K562 (cell line): ENCODE measurements at regions not wholly inside any gene's neighbourhood (a gene's known extent, or its start where the extent isn't known, plus 50 kb on each side); places are given as distances from the start of the nearest gene placed in this dataset.
A peak's percentile ranks its signal among the peaks of the same experiment; 100 is the strongest.

ENCODE experiments used
- ATAC-seq: fragments of 200-7000 bp; cut with Tn5 transposase; 3 replicates; pipeline ENCODE4 v1.9.1; 2020; ENCODE audit warnings: moderate library complexity
- BruUV-seq: library from RNA; stranded (reverse); fragments of 400-500 nt; replicated peaks from 2 replicates; lab custom pipeline; 2021; lab: Mats Ljungman, UMichigan
- CTCF ChIA-PET: fragments of 300-600 bp; formaldehyde crosslinking; extraction: SDS; loops from one replicate; lab custom pipeline; 2021; ENCODE audit warnings: low intra/inter-chr PET ratio; lab: Yijun Ruan, JAX
- POLR2A ChIA-PET: fragments of 300-600, 350-650 bp; sonication (Branson Sonifier 250); formaldehyde crosslinking; extraction: SDS; loops from one replicate; lab custom pipeline; 2021; ENCODE audit warnings: antibody characterized with exemption, inconsistent platforms; lab: Yijun Ruan, JAX
- DNase-seq, 4 experiments: peaks; one replicate each; pipeline versions ENCODE4 v3.0.0 to v3.0.0-alpha.2; 2011 to 2018; ENCODE audit warnings: low spot score in 3 of 4, mixed read lengths in 3 of 4; ENCODE audit errors: extremely low read depth in 1 of 4
- FAIRE-seq: peaks from 2 replicates; lab custom pipeline; 2011; peaks lifted over from hg19 to GRCh38; lab: Jason Lieb, UNC
- H2AFZ ChIP-seq: 2 replicates; pipeline ENCODE4 v1.6.0; 2011; ENCODE audit warnings: low read depth, low read length, control low read depth, inconsistent platforms
- H3K27ac ChIP-seq: fragments of 200-600 bp; 3 replicates; pipeline ENCODE4 v1.8.0; 2011; ENCODE audit warnings: low read depth, mild to moderate bottlenecking, control low read depth, inconsistent platforms, low read length, moderate library complexity, mixed read lengths; ENCODE audit errors: extremely low read depth
- H3K27me3 ChIP-seq, 2 experiments: fragments of 300-600 bp in 1 of 2; 2 replicates in 1 of 2; 3 replicates in 1 of 2; pipeline versions ENCODE4 v1.6.0 to v1.8.0; 2011; ENCODE audit warnings: inconsistent platforms in 2 of 2, low read length in 2 of 2, mild to moderate bottlenecking in 1 of 2, mixed read lengths in 1 of 2, moderate library complexity in 1 of 2; ENCODE audit not compliant: control insufficient read depth in 2 of 2, insufficient read depth in 2 of 2
- H3K36me3 ChIP-seq: fragments of 300-600 bp; 3 replicates; pipeline ENCODE4 v1.8.0; 2011; ENCODE audit warnings: mild to moderate bottlenecking, low read length, inconsistent platforms; ENCODE audit not compliant: control insufficient read depth, insufficient read depth
- H3K4me1 ChIP-seq, 2 experiments: fragments of 200-600 bp in 1 of 2; replicated peaks in 1 of 2; 2 replicates in 1 of 2; 3 replicates in 1 of 2; pipeline versions ENCODE4 v1.5.1 to v1.8.0; 2011; ENCODE audit warnings: inconsistent platforms in 2 of 2, low read length in 2 of 2, mild to moderate bottlenecking in 1 of 2, mixed read lengths in 1 of 2, moderate library complexity in 1 of 2; ENCODE audit not compliant: control insufficient read depth in 2 of 2, insufficient read depth in 2 of 2
- H3K4me2 ChIP-seq: 2 replicates; pipeline ENCODE4 v1.6.1; 2011; ENCODE audit warnings: low read length, control low read depth, inconsistent platforms, mixed read lengths; ENCODE audit not compliant: insufficient read depth
- H3K4me3 ChIP-seq: fragments of 200-600 bp; sonication (generic), shearing (Covaris generic); 2 replicates; pipeline ENCODE4 v1.5.1; 2016; ENCODE audit warnings: control low read depth, inconsistent platforms
- H3K79me2 ChIP-seq: fragments of 200-600 bp; 3 replicates; pipeline ENCODE4 v1.8.0; 2011; ENCODE audit warnings: low read length, inconsistent platforms; ENCODE audit not compliant: control insufficient read depth, insufficient read depth
- H3K9ac ChIP-seq, 2 experiments: 2 replicates each; pipeline versions ENCODE4 v1.6.0 to v1.6.1; 2011; ENCODE audit warnings: low read depth in 2 of 2, low read length in 2 of 2, control low read depth in 1 of 2, inconsistent platforms in 1 of 2, mild to moderate bottlenecking in 1 of 2, mixed read lengths in 1 of 2; ENCODE audit not compliant: insufficient read depth in 1 of 2
- H3K9me1 ChIP-seq: one replicate; pipeline ENCODE4 v1.6.0; 2011; ENCODE audit warnings: inconsistent platforms, mild to moderate bottlenecking, low read length, moderate library complexity; ENCODE audit not compliant: control insufficient read depth, insufficient read depth
- H3K9me3 ChIP-seq: replicated peaks from 2 replicates; pipeline ENCODE4 v1.5.1; 2011; ENCODE audit warnings: low read depth, low read length, inconsistent platforms; ENCODE audit not compliant: control insufficient read depth, insufficient read depth
- H4K20me1 ChIP-seq: replicated peaks from 2 replicates; pipeline ENCODE4 v1.6.1; 2011; ENCODE audit warnings: low read length, inconsistent platforms, mixed read lengths; ENCODE audit not compliant: control insufficient read depth, insufficient read depth
- AFF1 ChIP-seq, 2 experiments: fragments of 450-650 bp; IDR thresholded peaks; 2 replicates each; pipeline ENCODE4 v1.6.1; 2018; ENCODE audit warnings: mild to moderate bottlenecking in 2 of 2, low read depth in 1 of 2; ENCODE audit not compliant: partially characterized antibody in 2 of 2
- CBFA2T2 ChIP-seq: fragments of 450-650 bp; conservative IDR thresholded peaks from 2 replicates; pipeline ENCODE4 v1.6.1; 2017; ENCODE audit warnings: mild to moderate bottlenecking
- RAD21 ChIP-seq, 2 experiments: fragments of 250-450 bp in 1 of 2; fragments of 450-650 bp in 1 of 2; sonication (Bioruptor Pico) in 1 of 2; formaldehyde crosslinking in 1 of 2; IDR thresholded peaks in 1 of 2; conservative IDR thresholded peaks in 1 of 2; 2 replicates each; pipeline versions ENCODE4 v1.4.0 to v1.8.0; 2020 to 2022; ENCODE audit warnings: mild to moderate bottlenecking in 2 of 2, moderate library complexity in 1 of 2
- ZNF140 ChIP-seq: fragments of 250-450 bp; sonication (Bioruptor Pico); IDR thresholded peaks from 2 replicates; pipeline ENCODE4 v1.8.0; 2021; ENCODE audit warnings: moderate library complexity, mild to moderate bottlenecking, inconsistent platforms
- WGBS: fragments of 100-300 bp; shearing (Covaris generic); methylation state at CpG from one replicate; pipeline ENCODE4 v1.1.6; 2016; ENCODE audit warnings: low coverage, mixed read lengths; ENCODE audit not compliant: insufficient coverage; ENCODE audit errors: missing lambda C conversion rate; 5-methylcytosine and 5-hydroxymethylcytosine counted together
- in situ Hi-C: fragments of 300-500 bp; cut with MboI; formaldehyde crosslinking; loops from 4 replicates; pipeline ENCODE4 v1.15.0; 2018; ENCODE audit warnings: inconsistent platforms, mixed read lengths
- intact Hi-C: fragments of 100-400 bp; cut with micrococcal nuclease; formaldehyde crosslinking; loops from 2 replicates; pipeline ENCODE4 v1.14.2; 2022
- TF ChIP-seq, protein P1 (sequence below), 3 experiments: IDR thresholded peaks in 2 of 3; conservative IDR thresholded peaks in 1 of 3; 2 replicates each; pipeline ENCODE4 v1.5.1; 2011 to 2012; ENCODE audit warnings: low read length in 3 of 3, mild to moderate bottlenecking in 3 of 3, control low read depth in 2 of 3, improper control_type of control experiment in 1 of 3, inconsistent platforms in 1 of 3, low read depth in 1 of 3, mixed read lengths in 1 of 3, moderate library complexity in 1 of 3; ENCODE audit not compliant: insufficient read depth in 2 of 3
- TF ChIP-seq, protein P2 (sequence below): fragments of 450-650 bp; conservative IDR thresholded peaks from 2 replicates; pipeline ENCODE4 v1.6.1; 2016; ENCODE audit warnings: missing genetic modification characterization, low read depth, mild to moderate bottlenecking, control low read depth, missing compliant biosample characterization

DNA sequence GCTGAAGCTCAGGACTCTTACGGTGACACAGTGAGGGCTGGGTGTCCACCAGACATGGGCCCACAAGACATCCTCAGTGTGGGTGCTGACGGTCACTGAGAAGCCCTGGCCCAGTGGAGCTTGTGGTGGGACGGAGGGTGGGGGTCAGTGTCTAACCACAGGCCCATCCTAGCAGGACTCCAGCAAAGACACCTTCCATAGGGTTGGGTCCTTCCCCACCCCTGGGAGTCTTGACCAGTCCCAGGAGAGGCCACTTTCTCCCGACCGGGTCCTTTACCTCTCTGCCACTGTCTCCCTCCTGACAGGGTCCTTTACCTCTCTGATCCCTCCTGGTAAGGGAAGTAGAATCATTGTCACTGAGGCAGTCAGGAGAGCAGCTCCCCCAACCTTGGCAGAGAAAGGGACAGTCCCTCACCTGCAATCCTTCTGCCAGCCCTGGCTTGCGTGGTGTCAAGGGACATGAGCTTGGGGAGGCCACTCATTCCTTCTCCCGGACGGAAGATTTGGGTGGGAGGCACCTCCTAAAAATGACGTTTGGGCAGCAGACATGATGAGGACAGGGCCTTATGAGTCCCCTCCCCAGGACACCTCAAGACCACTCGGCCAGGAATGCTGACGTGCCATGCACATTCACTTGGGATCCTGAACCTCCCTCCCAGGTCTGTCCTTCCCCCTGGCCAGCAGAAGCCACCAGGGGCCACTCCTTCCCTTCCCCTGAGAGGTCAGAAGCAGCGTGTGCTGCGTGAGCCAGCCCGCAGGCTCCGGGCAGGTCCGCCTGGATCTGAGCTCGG, 91.5 kb upstream of the FGF3 start:
- in situ Hi-C loops: loop anchor here (5.0 kb wide), 1 partner anchor 287 kb away; no protein-coding TSS in a partner anchor
- no peaks in the 10 kb centered on the region for H3K9me1 ChIP-seq
- POLR2A ChIA-PET: no interaction called here
- peaks cover 8 to 55% of the 10 kb centered on the region in 2 experiments; a peak in 4 of 5 replicates for H3K4me1 ChIP-seq
- no peaks in the 10 kb centered on the region for H3K79me2 ChIP-seq
- CTCF ChIA-PET: no interaction called here
- FAIRE-seq: no peak
- H3K36me3 ChIP-seq: no peaks in the 10 kb centered on the region
- ATAC-seq: peak; percentile 38; the same call in 2 of the 3 replicates
- no peaks in the 10 kb centered on the region for H3K9me3 ChIP-seq
- peaks cover 5 to 46% of the 10 kb centered on the region in 2 experiments; a peak in 4 of 5 replicates for H3K27me3 ChIP-seq
- H2AFZ ChIP-seq: no peak overlapping the region
- no TSS peak for BruUV-seq
- DNase-seq: no peak
- TF ChIP-seq RAD21 (CRISPR knock-in tag; conservative IDR thresholded peaks at IDR 0.05 in 1 of 2, IDR thresholded peaks at IDR 0.05 in 1 of 2) (peak in 1 of 2 experiments; percentile 37; a peak in 2 of 4 replicates), ZNF140 (no peak), AFF1 (IDR thresholded peaks at IDR 0.05; ENCODE audit: low read depth in 1 of 2, partially characterized antibody in 2 of 2) (no peak), CBFA2T2 (no peak)
- TF ChIP-seq, protein P1, sequence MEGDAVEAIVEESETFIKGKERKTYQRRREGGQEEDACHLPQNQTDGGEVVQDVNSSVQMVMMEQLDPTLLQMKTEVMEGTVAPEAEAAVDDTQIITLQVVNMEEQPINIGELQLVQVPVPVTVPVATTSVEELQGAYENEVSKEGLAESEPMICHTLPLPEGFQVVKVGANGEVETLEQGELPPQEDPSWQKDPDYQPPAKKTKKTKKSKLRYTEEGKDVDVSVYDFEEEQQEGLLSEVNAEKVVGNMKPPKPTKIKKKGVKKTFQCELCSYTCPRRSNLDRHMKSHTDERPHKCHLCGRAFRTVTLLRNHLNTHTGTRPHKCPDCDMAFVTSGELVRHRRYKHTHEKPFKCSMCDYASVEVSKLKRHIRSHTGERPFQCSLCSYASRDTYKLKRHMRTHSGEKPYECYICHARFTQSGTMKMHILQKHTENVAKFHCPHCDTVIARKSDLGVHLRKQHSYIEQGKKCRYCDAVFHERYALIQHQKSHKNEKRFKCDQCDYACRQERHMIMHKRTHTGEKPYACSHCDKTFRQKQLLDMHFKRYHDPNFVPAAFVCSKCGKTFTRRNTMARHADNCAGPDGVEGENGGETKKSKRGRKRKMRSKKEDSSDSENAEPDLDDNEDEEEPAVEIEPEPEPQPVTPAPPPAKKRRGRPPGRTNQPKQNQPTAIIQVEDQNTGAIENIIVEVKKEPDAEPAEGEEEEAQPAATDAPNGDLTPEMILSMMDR (IDR thresholded peaks at IDR 0.05 in 2 of 3, conservative IDR thresholded peaks at IDR 0.05 in 1 of 3; ENCODE audit: insufficient read depth in 2 of 3, low read depth in 1 of 3, low read length in 3 of 3): peak in 1 of 3 experiments; percentile 18; a peak in 1 of 6 replicates
- TF ChIP-seq, protein P2, sequence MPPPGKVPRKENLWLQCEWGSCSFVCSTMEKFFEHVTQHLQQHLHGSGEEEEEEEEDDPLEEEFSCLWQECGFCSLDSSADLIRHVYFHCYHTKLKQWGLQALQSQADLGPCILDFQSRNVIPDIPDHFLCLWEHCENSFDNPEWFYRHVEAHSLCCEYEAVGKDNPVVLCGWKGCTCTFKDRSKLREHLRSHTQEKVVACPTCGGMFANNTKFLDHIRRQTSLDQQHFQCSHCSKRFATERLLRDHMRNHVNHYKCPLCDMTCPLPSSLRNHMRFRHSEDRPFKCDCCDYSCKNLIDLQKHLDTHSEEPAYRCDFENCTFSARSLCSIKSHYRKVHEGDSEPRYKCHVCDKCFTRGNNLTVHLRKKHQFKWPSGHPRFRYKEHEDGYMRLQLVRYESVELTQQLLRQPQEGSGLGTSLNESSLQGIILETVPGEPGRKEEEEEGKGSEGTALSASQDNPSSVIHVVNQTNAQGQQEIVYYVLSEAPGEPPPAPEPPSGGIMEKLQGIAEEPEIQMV (tag): peak; percentile 69; the same call in 1 of the 2 replicates
- 15% methylated on average over 17 of the region's 17 CpGs for WGBS
- intact Hi-C loops: loop anchor here (2.0 to 10.0 kb wide), 2 partner anchors 280 to 564 kb away; no protein-coding TSS in a partner anchor
- H3K27ac ChIP-seq: no peak overlapping the region
- peak overlapping the region in 1 of 2 experiments; percentile 58; a peak in 2 of 4 replicates for H3K9ac ChIP-seq
- no peak overlapping the region for H3K4me3 ChIP-seq
- no peak overlapping the region for H3K4me2 ChIP-seq
- H4K20me1 ChIP-seq: peaks cover 23% of the 10 kb centered on the region
